Kidney epithelial cell (primary cell): ENCODE measurements at regions not wholly inside any gene's neighbourhood (a gene's known extent, or its start where the extent isn't known, plus 50 kb on each side); places are given as distances from the start of the nearest gene placed in this dataset.

Experiments used
- DNase-seq: peaks from one replicate; pipeline ENCODE4 v3.0.0-alpha.2; 2010; ENCODE audit warnings: low read depth
- H3K27me3 ChIP-seq: 2 replicates; pipeline ENCODE4 v1.6.0; 2011; ENCODE audit warnings: low read length; ENCODE audit not compliant: control insufficient read depth, insufficient read depth
- H3K36me3 ChIP-seq: 2 replicates; pipeline ENCODE4 v1.5.1; 2011; ENCODE audit warnings: low read length; ENCODE audit not compliant: control insufficient read depth, insufficient read depth
- H3K4me3 ChIP-seq: 2 replicates; pipeline ENCODE4 v1.5.1; 2011; ENCODE audit warnings: low read depth, mild to moderate bottlenecking, control low read depth, low read length
- CTCF ChIP-seq: IDR thresholded peaks from 2 replicates; pipeline ENCODE4 v1.5.1; 2011; ENCODE audit warnings: mild to moderate bottlenecking, moderate library complexity, low read length, control low read depth, inconsistent platforms; ENCODE audit not compliant: insufficient read depth, poor library complexity, severe bottlenecking

- TF ChIP-seq CTCF: no peak
- no peaks in the 10 kb centered on the region for H3K36me3 ChIP-seq
- DNase-seq: no peak
- peaks cover 14% of the 10 kb centered on the region for H3K27me3 ChIP-seq
- no peak overlapping the region for H3K4me3 ChIP-seq
Measured at GRCh38 chr17:79385962-79386563, 224.8 kb downstream of the RBFOX3 start.

DNA sequence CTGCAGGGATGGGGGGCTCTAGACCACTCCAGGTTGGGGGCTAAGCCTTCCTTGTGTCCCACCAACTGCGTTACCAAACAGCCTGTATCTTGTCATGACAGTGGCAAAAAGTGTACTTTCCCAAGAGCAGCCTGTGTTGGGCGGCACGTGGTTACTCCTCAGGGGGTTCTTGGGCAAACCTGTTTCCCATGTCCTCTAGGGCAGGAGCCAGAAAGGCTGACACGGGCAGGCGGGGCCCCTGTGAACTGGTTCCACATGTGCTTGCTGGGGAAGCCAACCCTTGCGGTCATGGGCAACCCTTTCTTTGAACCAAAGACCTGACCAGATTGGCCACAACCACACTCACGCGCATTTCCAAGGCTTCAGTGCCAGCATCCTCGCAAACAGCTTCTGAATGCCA, 228.5 kb downstream of the RBFOX3 start:
- no peak for TF ChIP-seq CTCF
- no peak for DNase-seq
- Histone ChIP-seq H3K36me3 (no peaks in the 10 kb centered on the region), H3K4me3 (no peak overlapping the region), H3K27me3 (peaks cover 7% of the 10 kb centered on the region)

GRCh38 chr17:79379700-79380445, 231.0 kb downstream of the RBFOX3 start:
- no peak for TF ChIP-seq CTCF
- Histone ChIP-seq H3K4me3 (no peak overlapping the region), H3K27me3 (peaks cover 20% of the 10 kb centered on the region), H3K36me3 (no peaks in the 10 kb centered on the region)
- DNase-seq: no peak

DNA sequence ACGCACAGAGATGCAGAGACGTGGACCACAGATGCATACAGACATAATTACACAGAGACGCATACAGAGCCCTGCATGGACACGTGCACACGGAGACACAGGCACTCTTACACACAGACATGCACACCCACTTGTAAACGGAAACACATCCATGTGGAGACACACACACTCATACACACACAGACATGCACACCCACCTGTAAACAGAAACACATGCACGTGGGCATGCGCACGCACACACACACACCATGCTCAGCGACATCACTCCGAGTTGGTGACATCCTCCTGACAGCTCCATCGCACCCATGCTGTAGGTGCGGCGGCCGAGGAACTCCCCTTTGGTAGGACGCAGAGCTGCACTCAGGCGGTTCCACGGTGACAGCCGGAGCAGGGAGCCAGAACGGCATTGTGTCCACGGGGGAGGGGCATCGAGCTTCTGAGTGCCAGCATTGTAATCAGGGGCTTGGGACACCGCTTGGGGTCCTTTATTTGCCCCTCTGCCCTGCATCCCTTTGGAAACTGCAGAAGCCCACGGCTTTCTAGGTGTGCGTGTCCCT, 233.5 kb downstream of the RBFOX3 start:
- peaks cover 19% of the 10 kb centered on the region for H3K27me3 ChIP-seq
- no peaks in the 10 kb centered on the region for H3K36me3 ChIP-seq
- no peak overlapping the region for H3K4me3 ChIP-seq
- TF ChIP-seq CTCF: no peak
- no peak for DNase-seq

DNA sequence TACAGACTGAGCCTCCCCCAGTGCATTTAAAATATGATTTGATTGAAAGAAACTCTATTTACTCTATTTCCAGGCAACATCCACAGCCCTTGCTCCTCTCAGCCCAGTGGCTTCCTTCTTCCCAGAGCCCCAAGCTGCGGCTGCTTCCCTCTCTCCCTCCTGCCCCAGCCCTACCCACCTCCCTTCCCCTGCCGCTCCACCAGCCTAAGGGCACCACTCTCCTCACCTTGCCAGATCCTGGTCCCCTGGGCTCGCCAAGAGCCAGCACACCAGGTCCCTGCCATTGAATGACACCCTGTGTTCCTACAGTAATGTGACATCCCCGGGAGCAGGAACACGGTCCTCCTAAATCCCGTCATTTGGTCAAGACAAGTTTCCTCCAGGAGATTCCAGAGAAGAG, 236.0 kb downstream of the RBFOX3 start:
- DNase-seq: no peak
- no peak for TF ChIP-seq CTCF
- H3K4me3 ChIP-seq: no peak overlapping the region
- H3K36me3 ChIP-seq: no peaks in the 10 kb centered on the region
- peaks cover 19% of the 10 kb centered on the region for H3K27me3 ChIP-seq
